Small intestine (tissue), 7 donors: ENCODE measurements at regions not wholly inside any gene's neighbourhood (a gene's known extent, or its start where the extent isn't known, plus 50 kb on each side); places are given as distances from the start of the nearest gene placed in this dataset.

ENCODE experiments used
- DNase-seq, 2 donors: peaks; one replicate each; pipeline versions ENCODE4 v3.0.0 to v3.0.0-alpha.2; 2013
- FAIRE-seq: peaks from 2 replicates; lab custom pipeline; 2012; peaks lifted over from hg19 to GRCh38; lab: Jason Lieb, UNC
- H3K27ac ChIP-seq, 3 donors: one replicate each; pipeline ENCODE4 v1.5.1; 2013; ENCODE audit warnings: low read length in 2 of 3, mild to moderate bottlenecking in 2 of 3, control low read depth in 1 of 3, inconsistent platforms in 1 of 3, low read depth in 1 of 3, moderate library complexity in 1 of 3
- H3K27me3 ChIP-seq, 3 donors: one replicate each; pipeline ENCODE4 v1.6.1; 2013; ENCODE audit warnings: low read length in 3 of 3, inconsistent platforms in 1 of 3; ENCODE audit not compliant: control insufficient read depth in 3 of 3, insufficient read depth in 3 of 3
- H3K36me3 ChIP-seq, 3 donors: one replicate each; pipeline ENCODE4 v1.6.1; 2013; ENCODE audit warnings: low read length in 3 of 3, inconsistent platforms in 1 of 3, low read depth in 1 of 3, mild to moderate bottlenecking in 1 of 3, moderate library complexity in 1 of 3; ENCODE audit not compliant: control insufficient read depth in 3 of 3, insufficient read depth in 2 of 3
- H3K4me1 ChIP-seq, 3 donors: one replicate each; pipeline ENCODE4 v1.6.1; 2013; ENCODE audit warnings: low read length in 2 of 3, inconsistent platforms in 1 of 3, low read depth in 1 of 3, mild to moderate bottlenecking in 1 of 3, moderate library complexity in 1 of 3; ENCODE audit not compliant: control insufficient read depth in 3 of 3, insufficient read depth in 2 of 3
- H3K4me3 ChIP-seq, 3 donors: one replicate each; pipeline ENCODE4 v1.5.1; 2013; ENCODE audit warnings: low read length in 3 of 3, control low read depth in 1 of 3, inconsistent platforms in 1 of 3, low read depth in 1 of 3, mild to moderate bottlenecking in 1 of 3, moderate library complexity in 1 of 3
- H3K9me3 ChIP-seq, 2 donors: one replicate each; pipeline ENCODE4 v1.6.1; 2013; ENCODE audit warnings: low read depth in 1 of 2, low read length in 1 of 2; ENCODE audit not compliant: control insufficient read depth in 2 of 2, insufficient read depth in 1 of 2
- WGBS, 3 donors: extraction: QIAGEN DNeasy Blood & Tissue Kit; methylation state at CpG; one replicate each; pipeline ENCODE4 v1.1.7; 2013; 5-methylcytosine and 5-hydroxymethylcytosine counted together
- donor health status: healthy with polysubstance abuse.
- donor health status: control.
- donor health status: control.
- donor health status: Bipolar disorder and iron deficiency.
- donor health status: healthy.

GRCh38 chr5:67297802-67298532 is 101.4 kb upstream of the CD180 start:
- Histone ChIP-seq H3K27me3 (no peaks in the 10 kb centered on the region), H3K27ac (no peak overlapping the region), H3K36me3 (no peaks in the 10 kb centered on the region), H3K4me3 (no peak overlapping the region), H3K4me1 (no peaks in the 10 kb centered on the region), H3K9me3 (no peaks in the 10 kb centered on the region)
- no peak for FAIRE-seq
- WGBS, 3 donors: 92 to 97% (median 95%) methylated on average over 5 of the region's 5 CpGs
- no peak for DNase-seq

DNA sequence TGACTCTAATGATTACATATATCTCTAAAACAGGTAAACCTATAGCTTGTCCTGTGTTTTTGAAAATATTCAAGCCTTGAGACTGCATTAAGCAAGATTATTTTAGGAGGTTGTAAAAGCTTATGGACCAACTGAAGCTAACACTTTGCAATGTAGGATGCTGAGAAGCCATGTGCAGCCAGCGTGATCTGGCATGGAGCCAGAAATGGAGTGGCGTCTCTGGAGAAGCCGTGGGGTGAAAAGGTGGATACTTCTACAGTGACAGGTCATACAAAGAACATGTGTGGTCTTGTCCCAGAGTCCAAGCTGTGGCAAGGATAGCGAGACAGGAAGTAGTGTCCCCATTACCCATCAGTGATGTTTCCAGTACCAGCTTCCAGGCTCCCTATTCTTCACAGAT is 100.8 kb upstream of the CD180 start:
- 71 to 75% (median 75%) methylated on average over 4 of the region's 4 CpGs for WGBS, 3 donors
- no peaks in the 10 kb centered on the region for H3K4me1 ChIP-seq
- FAIRE-seq: no peak

DNA sequence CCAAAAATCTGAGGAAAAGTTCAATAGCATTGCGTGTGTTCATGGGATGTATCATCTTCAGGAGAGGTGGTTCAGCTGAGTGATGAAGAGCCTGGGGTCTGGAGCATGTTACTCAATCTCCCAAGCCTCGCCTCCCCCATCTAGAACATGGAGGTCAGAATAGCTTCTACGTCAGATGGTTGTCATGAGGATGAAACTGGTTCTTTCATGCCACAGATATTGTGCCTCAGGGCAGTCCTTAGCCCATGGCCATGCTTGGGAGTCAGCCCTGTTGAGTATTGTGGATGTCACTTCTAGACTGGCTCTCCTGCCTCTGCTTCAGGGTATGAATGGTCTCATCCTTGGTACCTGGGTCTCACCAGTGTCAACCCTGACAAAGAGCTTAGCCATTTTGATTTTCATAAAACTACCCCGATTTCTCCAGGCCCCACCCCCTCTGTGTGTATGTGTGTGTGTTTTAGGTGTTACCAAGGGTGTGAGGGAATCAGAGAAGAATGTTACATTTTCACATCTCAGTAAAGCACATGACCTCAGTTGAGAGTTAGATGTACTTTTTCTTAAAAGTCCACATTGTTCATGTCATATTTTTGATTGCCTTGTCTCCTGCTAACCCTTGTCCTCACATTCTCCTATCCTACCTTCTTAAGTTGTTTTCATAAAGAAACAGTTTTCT is 97.8 kb upstream of the CD180 start:
- DNase-seq (no peak), FAIRE-seq (no peak)
- no peaks in the 10 kb centered on the region for H3K9me3 ChIP-seq
- H3K4me3 ChIP-seq: no peak overlapping the region
- no peaks in the 10 kb centered on the region for H3K27me3 ChIP-seq
- H3K4me1 ChIP-seq: no peaks in the 10 kb centered on the region
- no peaks in the 10 kb centered on the region for H3K36me3 ChIP-seq
- no peak overlapping the region for H3K27ac ChIP-seq
- WGBS, 3 donors: 89 to 97% (median 92%) methylated on average over 4 of the region's 4 CpGs

More for the DNA sequence above, 100.8 kb upstream of the CD180 start:
- Histone ChIP-seq H3K36me3 (no peaks in the 10 kb centered on the region), H3K27me3 (no peaks in the 10 kb centered on the region), H3K9me3 (no peaks in the 10 kb centered on the region), H3K4me3 (no peak overlapping the region), H3K27ac (no peak overlapping the region)
- DNase-seq: no peak

- Histone ChIP-seq H3K9me3 (no peaks in the 10 kb centered on the region), H3K4me1 (no peaks in the 10 kb centered on the region), H3K36me3 (no peaks in the 10 kb centered on the region), H3K27me3 (no peaks in the 10 kb centered on the region), H3K27ac (no peak overlapping the region), H3K4me3 (no peak overlapping the region)
- DNase-seq: no peak
- FAIRE-seq: no peak
Observed at GRCh38 chr5:67293226-67293625, 96.6 kb upstream of the CD180 start.

- Histone ChIP-seq H3K9me3 (no peaks in the 10 kb centered on the region), H3K4me1 (peaks cover 0 to 6% (median 0%) of the 10 kb centered on the region in 3 donors), H3K36me3 (no peaks in the 10 kb centered on the region), H3K27ac (no peak overlapping the region), H3K4me3 (no peak overlapping the region), H3K27me3 (no peaks in the 10 kb centered on the region)
- WGBS, 3 donors: 88 to 89% (median 89%) methylated on average over 4 of the region's 4 CpGs
- DNase-seq: no peak
- no peak for FAIRE-seq
Observed at GRCh38 chr5:67292201-67292940, 95.8 kb upstream of the CD180 start.

DNA sequence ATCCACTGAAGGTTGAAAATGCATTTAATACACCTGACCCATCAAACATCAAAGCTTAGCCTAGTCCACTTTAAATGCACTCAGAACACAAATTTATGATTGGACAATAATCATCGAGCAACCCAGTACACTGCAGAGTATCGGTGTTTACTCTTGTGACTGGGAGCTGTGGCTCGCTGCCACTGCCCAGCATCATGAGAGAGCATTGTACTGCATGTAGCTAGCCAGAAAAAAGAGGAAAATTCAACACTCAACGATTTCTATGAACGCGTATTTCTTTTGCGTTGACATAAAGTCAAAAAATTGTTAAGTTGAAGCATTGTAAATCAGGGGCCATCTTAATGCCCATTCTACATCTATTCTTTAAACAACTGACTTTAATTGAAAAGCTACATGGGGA is 95.1 kb upstream of the CD180 start:
- H3K4me3 ChIP-seq: no peak overlapping the region
- no peaks in the 10 kb centered on the region for H3K9me3 ChIP-seq
- no peaks in the 10 kb centered on the region for H3K27me3 ChIP-seq
- 80 to 95% (median 83%) methylated on average over 7 of the region's 7 CpGs for WGBS, 3 donors
- no peaks in the 10 kb centered on the region for H3K36me3 ChIP-seq
- DNase-seq (no peak), FAIRE-seq (no peak)
- no peak overlapping the region for H3K27ac ChIP-seq
- peaks cover 0 to 6% (median 0%) of the 10 kb centered on the region in 3 donors for H3K4me1 ChIP-seq

DNA sequence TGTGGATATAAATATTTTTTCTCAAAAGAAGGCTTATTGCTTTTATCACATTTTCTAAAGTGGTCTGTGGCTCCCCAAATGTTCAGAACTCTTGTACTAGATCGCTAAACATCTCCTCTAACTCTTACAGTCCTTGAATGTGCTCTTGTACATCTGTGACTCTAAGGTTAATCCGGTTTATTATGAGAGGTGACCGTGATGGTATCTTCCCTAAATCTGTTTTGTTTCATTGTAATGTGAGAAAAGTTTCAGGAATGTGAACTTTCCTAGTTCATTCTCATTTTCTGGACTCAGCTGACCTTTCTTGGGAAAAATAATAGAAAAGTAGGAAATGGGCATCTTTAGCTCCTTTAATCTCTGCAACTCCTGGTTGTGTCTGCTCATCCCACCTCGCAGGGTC is 94.5 kb upstream of the CD180 start:
- no peak for FAIRE-seq
- H3K4me1 ChIP-seq: peaks cover 0 to 6% (median 0%) of the 10 kb centered on the region in 3 donors
- DNase-seq: no peak
- H3K4me3 ChIP-seq: no peak overlapping the region
- H3K36me3 ChIP-seq: no peaks in the 10 kb centered on the region
- no peaks in the 10 kb centered on the region for H3K9me3 ChIP-seq
- no peaks in the 10 kb centered on the region for H3K27me3 ChIP-seq
- H3K27ac ChIP-seq: no peak overlapping the region
- WGBS, 3 donors: 78 to 90% (median 84%) methylated on average over 4 of the region's 4 CpGs

- FAIRE-seq: no peak
- peaks cover 0 to 6% (median 0%) of the 10 kb centered on the region in 3 donors for H3K4me1 ChIP-seq
- H3K27me3 ChIP-seq: no peaks in the 10 kb centered on the region
- no peak overlapping the region for H3K4me3 ChIP-seq
- WGBS, 3 donors: 69 to 86% (median 81%) methylated on average over 3 of the region's 3 CpGs
- no peaks in the 10 kb centered on the region for H3K9me3 ChIP-seq
- H3K27ac ChIP-seq: no peak overlapping the region
- DNase-seq: no peak
- H3K36me3 ChIP-seq: no peaks in the 10 kb centered on the region
Observed at GRCh38 chr5:67290655-67291054, 94.1 kb upstream of the CD180 start.
